ENCODE measurements at regions not wholly inside any gene's neighbourhood (a gene's known extent, or its start where the extent isn't known, plus 50 kb on each side); places are given as distances from the start of the nearest gene placed in this dataset.

DNA sequence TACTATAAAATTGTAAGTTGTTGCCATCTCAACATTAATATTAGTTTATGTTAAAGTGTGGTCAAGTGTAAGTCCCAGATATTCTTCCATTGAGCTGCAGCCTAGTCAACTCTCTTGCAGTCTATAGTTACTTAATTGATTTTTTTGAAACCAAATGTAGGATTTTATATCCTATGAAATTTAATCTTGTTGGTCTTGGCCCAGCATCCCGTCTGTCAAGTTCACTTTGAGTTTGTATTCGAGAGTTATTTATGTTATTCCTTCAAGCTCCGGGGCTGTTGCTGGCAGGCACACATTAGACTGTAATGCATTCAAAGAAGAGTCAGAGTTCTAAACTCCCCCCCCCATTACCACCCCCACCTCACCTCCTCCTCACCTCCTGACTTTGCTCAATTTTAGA lies 71.0 kb upstream of the SPACA1 start:
- Histone ChIP-seq H2AFZ (ENCODE audit: low read length) (no peak overlapping the region), H3K4ac (ENCODE audit: low read depth, low read length) (no peak overlapping the region), H2BK20ac (ENCODE audit: low read depth, low read length, poor library complexity, severe bottlenecking) (no peak overlapping the region), H3K56ac (ENCODE audit: insufficient read length, low read depth, low read length) (no peak overlapping the region), H3K18ac (ENCODE audit: insufficient read length, low read depth, low read length) (no peak overlapping the region), H2BK5ac (ENCODE audit: insufficient read length, low read length) (no peak overlapping the region), H3K9ac (ENCODE audit: extremely low read depth, insufficient read length, low read length) (no peak overlapping the region), H3K23me2 (ENCODE audit: insufficient read length, low read depth, low read length, poor library complexity, severe bottlenecking) (no peaks in the 10 kb centered on the region), H3K27ac (ENCODE audit: insufficient read length, low read depth, low read length) (no peak overlapping the region), H2BK120ac (ENCODE audit: low read depth, low read length, poor library complexity, severe bottlenecking) (no peak overlapping the region), H2BK12ac (ENCODE audit: insufficient read length, low read depth, low read length) (no peak overlapping the region), H3K79me2 (ENCODE audit: insufficient read depth, low read length) (no peaks in the 10 kb centered on the region), H4K20me1 (ENCODE audit: control insufficient read depth, insufficient read depth, insufficient read length) (no peaks in the 10 kb centered on the region), H3K27me3 (ENCODE audit: insufficient read depth, low read length) (no peaks in the 10 kb centered on the region), H3K79me1 (ENCODE audit: insufficient read depth, low read depth, low read length, poor library complexity, severe bottlenecking) (no peaks in the 10 kb centered on the region), H3K4me1 (ENCODE audit: insufficient read depth, low read length) (no peaks in the 10 kb centered on the region), H2AK5ac (ENCODE audit: insufficient read length, low read length) (no peak overlapping the region), H4K91ac (ENCODE audit: insufficient read length, low read depth, low read length) (no peak overlapping the region), H3K14ac (ENCODE audit: insufficient read depth, low read length) (no peak overlapping the region), H3K4me2 (ENCODE audit: insufficient read depth, insufficient read length, low read length) (no peak overlapping the region), H2BK15ac (ENCODE audit: low read depth, low read length) (no peak overlapping the region), H4K5ac (ENCODE audit: insufficient read length, low read depth, low read length) (no peak overlapping the region), H3K23ac (ENCODE audit: insufficient read length, low read depth, low read length) (no peak overlapping the region), H4K8ac (replicated peaks; ENCODE audit: insufficient read length, low read depth, low read length) (no peak overlapping the region), H3T11ph (ENCODE audit: low read length) (no peak overlapping the region), H3K9me3 (ENCODE audit: control insufficient read depth, low read depth, low read length) (no peaks in the 10 kb centered on the region)
- no peak overlapping the region for H3K4me3 Mint-ChIP-seq
- peaks cover 3% of the 10 kb centered on the region in 2 experiments; a peak in 2 of 5 replicates for H3K9me3 Mint-ChIP-seq
- DNase-seq: no peak
- H3K27me3 Mint-ChIP-seq (ENCODE audit: low read depth): no peaks in the 10 kb centered on the region
- WGBS (ENCODE audit: extremely low coverage, insufficient read length, low lambda C conversion rate): no CpG with 5 or more reads among the region's 3 CpGs
- H3K36me3 Mint-ChIP-seq (ENCODE audit: insufficient read depth in 1 of 3, low read depth in 3 of 3): no peaks in the 10 kb centered on the region
- TF ChIP-seq, protein P1, sequence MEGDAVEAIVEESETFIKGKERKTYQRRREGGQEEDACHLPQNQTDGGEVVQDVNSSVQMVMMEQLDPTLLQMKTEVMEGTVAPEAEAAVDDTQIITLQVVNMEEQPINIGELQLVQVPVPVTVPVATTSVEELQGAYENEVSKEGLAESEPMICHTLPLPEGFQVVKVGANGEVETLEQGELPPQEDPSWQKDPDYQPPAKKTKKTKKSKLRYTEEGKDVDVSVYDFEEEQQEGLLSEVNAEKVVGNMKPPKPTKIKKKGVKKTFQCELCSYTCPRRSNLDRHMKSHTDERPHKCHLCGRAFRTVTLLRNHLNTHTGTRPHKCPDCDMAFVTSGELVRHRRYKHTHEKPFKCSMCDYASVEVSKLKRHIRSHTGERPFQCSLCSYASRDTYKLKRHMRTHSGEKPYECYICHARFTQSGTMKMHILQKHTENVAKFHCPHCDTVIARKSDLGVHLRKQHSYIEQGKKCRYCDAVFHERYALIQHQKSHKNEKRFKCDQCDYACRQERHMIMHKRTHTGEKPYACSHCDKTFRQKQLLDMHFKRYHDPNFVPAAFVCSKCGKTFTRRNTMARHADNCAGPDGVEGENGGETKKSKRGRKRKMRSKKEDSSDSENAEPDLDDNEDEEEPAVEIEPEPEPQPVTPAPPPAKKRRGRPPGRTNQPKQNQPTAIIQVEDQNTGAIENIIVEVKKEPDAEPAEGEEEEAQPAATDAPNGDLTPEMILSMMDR (conservative IDR thresholded peaks at IDR 0.05): no peak
- H3K4me1 Mint-ChIP-seq: no peaks in the 10 kb centered on the region
- no peak overlapping the region for H3K27ac Mint-ChIP-seq
